IMR-90 (cell line): ENCODE measurements at regions not wholly inside any gene's neighbourhood (a gene's known extent, or its start where the extent isn't known, plus 50 kb on each side); places are given as distances from the start of the nearest gene placed in this dataset.

ENCODE experiments used
- ATAC-seq: fragments of 200-7000 bp; cut with Tn5 transposase; 2 replicates; pipeline ENCODE4 v1.9.1; 2020; ENCODE audit warnings: low read depth, mild to moderate bottlenecking, moderate library complexity
- BruUV-seq: library from RNA; stranded (reverse); fragments of 400-500 nt; replicated peaks from 2 replicates; lab custom pipeline; 2021; lab: Mats Ljungman, UMichigan
- CTCF ChIA-PET: fragments of 300-600 bp; formaldehyde crosslinking; extraction: SDS; loops from one replicate; lab custom pipeline; 2021; ENCODE audit warnings: antibody characterized with exemption; lab: Yijun Ruan, JAX
- POLR2A ChIA-PET: fragments of 300-600 bp; sonication (Branson Sonifier 250); formaldehyde crosslinking; loops from one replicate; lab custom pipeline; 2022; ENCODE audit warnings: antibody characterized with exemption; ENCODE audit not compliant: unreplicated experiment; lab: Charles Lee
- DNase-seq: peaks from one replicate; pipeline ENCODE4 v3.0.0; 2013
- H2AFZ ChIP-seq: replicated peaks from 2 replicates; pipeline ENCODE3; 2013; ENCODE audit warnings: low read length, mild to moderate bottlenecking; ENCODE audit not compliant: poor library complexity
- H2AK5ac ChIP-seq: 2 replicates; pipeline ENCODE4 v1.6.1; 2013; ENCODE audit warnings: low read depth, low read length, inconsistent platforms
- H2AK9ac ChIP-seq: replicated peaks from 2 replicates; pipeline ENCODE3; 2013; ENCODE audit warnings: mild to moderate bottlenecking, low read depth, low read length, moderate library complexity; ENCODE audit not compliant: poor library complexity
- H2BK120ac ChIP-seq: 2 replicates; pipeline ENCODE4 v1.6.1; 2013; ENCODE audit warnings: low read depth, low read length, inconsistent platforms
- H2BK15ac ChIP-seq: 3 replicates; pipeline ENCODE4 v1.6.1; 2013; ENCODE audit warnings: low read depth, low read length, inconsistent platforms
- H2BK20ac ChIP-seq: 2 replicates; pipeline ENCODE4 v1.6.1; 2013; ENCODE audit warnings: low read depth, mild to moderate bottlenecking, inconsistent platforms, low read length, moderate library complexity
- H2BK5ac ChIP-seq: 2 replicates; pipeline ENCODE4 v1.6.1; 2013; ENCODE audit warnings: mild to moderate bottlenecking, low read depth, low read length, inconsistent platforms; ENCODE audit not compliant: poor library complexity, severe bottlenecking
- H3K14ac ChIP-seq: replicated peaks from 2 replicates; pipeline ENCODE4 v1.6.1; 2013; ENCODE audit warnings: low read depth, low read length, inconsistent platforms
- H3K18ac ChIP-seq: 2 replicates; pipeline ENCODE4 v1.6.1; 2013; ENCODE audit warnings: low read depth, low read length, control low read depth
- H3K23ac ChIP-seq: 2 replicates; pipeline ENCODE4 v1.6.1; 2013; ENCODE audit warnings: low read depth, low read length, inconsistent platforms
- H3K27ac ChIP-seq: 2 replicates; pipeline ENCODE4 v1.5.1; 2013; ENCODE audit warnings: mild to moderate bottlenecking, control low read depth, low read length; ENCODE audit not compliant: insufficient read depth
- H3K27me3 ChIP-seq: 2 replicates; pipeline ENCODE4 v1.6.1; 2013; ENCODE audit warnings: low read length; ENCODE audit not compliant: control insufficient read depth, insufficient read depth
- H3K36me3 ChIP-seq: 2 replicates; pipeline ENCODE4 v1.6.1; 2013; ENCODE audit warnings: low read length, mixed read lengths; ENCODE audit not compliant: control insufficient read depth, insufficient read depth
- H3K4ac ChIP-seq: 2 replicates; pipeline ENCODE4 v1.6.1; 2013; ENCODE audit warnings: low read depth, low read length, inconsistent platforms
- H3K4me1 ChIP-seq: 2 replicates; pipeline ENCODE4 v1.6.1; 2013; ENCODE audit warnings: low read length, mixed read lengths; ENCODE audit not compliant: control insufficient read depth, insufficient read depth
- H3K4me2 ChIP-seq: 2 replicates; pipeline ENCODE4 v1.6.1; 2013; ENCODE audit warnings: low read depth, mild to moderate bottlenecking, control low read depth, low read length, moderate library complexity
- H3K4me3 ChIP-seq: 2 replicates; pipeline ENCODE4 v1.5.1; 2013; ENCODE audit warnings: low read depth, mild to moderate bottlenecking, control low read depth, low read length, moderate library complexity; ENCODE audit not compliant: insufficient read depth
- H3K56ac ChIP-seq: 2 replicates; pipeline ENCODE4 v1.6.1; 2013; ENCODE audit warnings: low read length, inconsistent platforms; ENCODE audit not compliant: insufficient read depth; ENCODE audit errors: extremely low read depth
- H3K79me1 ChIP-seq, 2 experiments: 2 replicates each; pipeline ENCODE4 v1.6.1; 2013; ENCODE audit warnings: low read length in 2 of 2, inconsistent platforms in 1 of 2, low read depth in 1 of 2
- H3K9ac ChIP-seq: 2 replicates; pipeline ENCODE4 v1.6.1; 2013; ENCODE audit warnings: low read depth, low read length, control low read depth
- H3K9me1 ChIP-seq: 2 replicates; pipeline ENCODE4 v1.6.1; 2013; ENCODE audit warnings: low read length, inconsistent platforms; ENCODE audit not compliant: insufficient read depth
- H3K9me3 ChIP-seq: 2 replicates; pipeline ENCODE4 v1.6.1; 2013; ENCODE audit warnings: low read length; ENCODE audit not compliant: control insufficient read depth, insufficient read depth
- H4K20me1 ChIP-seq: 2 replicates; pipeline ENCODE4 v1.6.1; 2013; ENCODE audit warnings: low read length, inconsistent platforms; ENCODE audit not compliant: insufficient read depth
- H4K5ac ChIP-seq: 2 replicates; pipeline ENCODE4 v1.6.1; 2013; ENCODE audit warnings: mild to moderate bottlenecking, low read depth, low read length, control low read depth
- H4K8ac ChIP-seq, 2 experiments: 2 replicates each; pipeline ENCODE4 v1.6.1; 2013; ENCODE audit warnings: low read depth in 2 of 2, low read length in 2 of 2, control low read depth in 1 of 2, inconsistent platforms in 1 of 2
- H4K91ac ChIP-seq: 2 replicates; pipeline ENCODE4 v1.6.1; 2013; ENCODE audit warnings: low read depth, low read length, inconsistent platforms; ENCODE audit not compliant: insufficient read depth
- BHLHE40 ChIP-seq: fragments of 150-350 bp; IDR thresholded peaks from 2 replicates; pipeline ENCODE4 v1.6.1; 2016; ENCODE audit warnings: mild to moderate bottlenecking, low read depth, low read length
- CTCF ChIP-seq: conservative IDR thresholded peaks from 2 replicates; pipeline ENCODE4 v1.5.1; 2012; ENCODE audit warnings: mild to moderate bottlenecking, low read depth, low read length, improper control_type of control experiment
- MAZ ChIP-seq: IDR thresholded peaks from 2 replicates; pipeline ENCODE4 v1.6.1; 2012; ENCODE audit warnings: low read depth, mild to moderate bottlenecking, low read length, improper control_type of control experiment, moderate library complexity, borderline replicate concordance
- MXI1 ChIP-seq: IDR thresholded peaks from 2 replicates; pipeline ENCODE4 v1.6.1; 2012; ENCODE audit warnings: low read depth, mild to moderate bottlenecking, low read length, moderate library complexity, borderline replicate concordance
- RAD21 ChIP-seq: IDR thresholded peaks from 2 replicates; pipeline ENCODE4 v1.6.1; 2012; ENCODE audit warnings: low read length, improper control_type of control experiment
- USF2 ChIP-seq: fragments of 150-350 bp; IDR thresholded peaks from 2 replicates; pipeline ENCODE4 v1.6.1; 2017; ENCODE audit warnings: mild to moderate bottlenecking, antibody characterized with exemption, low read length, low read depth
- WGBS, 2 experiments: methylation state at CpG; one replicate each; pipeline versions ENCODE4 v1.1.5 to v1.1.7; 2013; ENCODE audit warnings: missing lambda C conversion rate in 2 of 2; ENCODE audit not compliant: insufficient read length in 1 of 2; ENCODE audit errors: extremely low coverage in 2 of 2; 5-methylcytosine and 5-hydroxymethylcytosine counted together
- dilution Hi-C: fragments of 300-500 bp; cut with HindIII; formaldehyde crosslinking; loops from one replicate; pipeline ENCODE4 v1.14.3; 2018; ENCODE audit warnings: low sequenced_read_pairs; ENCODE audit not compliant: unreplicated experiment
- in situ Hi-C: fragments of 300-500 bp; cut with MboI; formaldehyde crosslinking; loops from 3 replicates; pipeline ENCODE4 v1.14.3; 2019; ENCODE audit warnings: low sequenced_read_pairs, inconsistent platforms, mixed read lengths
- intact Hi-C: fragments of 100-400 bp; cut with micrococcal nuclease; formaldehyde crosslinking; loops from 2 replicates; pipeline ENCODE4 v1.10.0; 2022

DNA sequence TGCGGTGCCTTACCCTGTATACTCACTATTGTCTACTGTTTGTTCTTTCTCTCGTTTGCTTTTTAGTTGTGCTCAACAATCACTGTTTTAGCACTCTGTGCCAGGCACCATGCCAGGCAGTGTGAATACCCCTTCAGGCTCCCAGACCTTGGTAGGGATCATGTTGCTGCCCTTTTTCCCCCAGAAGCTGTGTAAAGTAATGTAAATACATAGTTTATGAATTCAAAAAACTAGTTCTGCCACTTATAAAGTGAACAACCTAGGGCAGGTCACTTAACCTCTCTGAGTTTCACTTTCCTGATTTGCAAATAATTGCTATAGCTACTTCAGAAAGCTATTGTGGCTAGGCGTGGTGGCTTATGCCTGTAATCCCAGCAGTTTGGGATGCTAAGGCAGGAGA, 81.0 kb upstream of the CTSC start:
- ATAC-seq = no peak; the same call in 1 of the 2 replicates
- no CpG with 5 or more reads among the region's 3 CpGs for WGBS, 2 experiments
- H4K20me1 ChIP-seq = no peaks in the 10 kb centered on the region

More for the DNA sequence above, 81.0 kb upstream of the CTSC start:
- Histone ChIP-seq H2AK9ac (no peak overlapping the region), H3K23ac (no peak overlapping the region), H4K5ac (no peak overlapping the region), H3K18ac (peak overlapping the region; percentile 48; the same call in 1 of the 2 replicates), H2AFZ (no peak overlapping the region), H4K8ac (peak overlapping the region in 1 of 2 experiments; percentile 13; a peak in 1 of 4 replicates), H3K14ac (no peak overlapping the region), H3K56ac (no peak overlapping the region), H3K4me3 (no peak overlapping the region), H2AK5ac (peak overlapping the region; percentile 83; the same call in 1 of the 2 replicates), H2BK20ac (peak overlapping the region; percentile 57), H3K27me3 (no peaks in the 10 kb centered on the region), H2BK120ac (peak overlapping the region; percentile 65), H3K27ac (no peak overlapping the region), H3K79me1 (no peaks in the 10 kb centered on the region), H3K4me1 (peaks cover 19% of the 10 kb centered on the region), H2BK15ac (peak overlapping the region; percentile 86; the same call in 1 of the 3 replicates), H2BK5ac (no peak overlapping the region), H3K36me3 (no peaks in the 10 kb centered on the region), H3K9me1 (0 out of 2 replicates have a peak, but pooled peaks cover 3% of the 10 kb centered on the region), H3K9ac (no peak overlapping the region), H3K9me3 (no peaks in the 10 kb centered on the region), H4K91ac (peak overlapping the region; percentile 43), H3K4me2 (no peak overlapping the region), H3K4ac (0 out of 2 replicates have a peak overlapping the region, but pooled peaks have one; percentile 49)
- TF ChIP-seq MXI1 (no peak), USF2 (no peak), CTCF (no peak), BHLHE40 (no peak), MAZ (no peak), RAD21 (no peak)
- BruUV-seq = no TSS peak
- DNase-seq = no peak
- intact Hi-C loops = no loop called here
- in situ Hi-C loops = no loop called here
- ChIA-PET POLR2A (no interaction called here), CTCF (interaction anchor here (0.6 kb wide), 1 partner anchor 1196 kb away, joined by 7 read pairs; no protein-coding TSS in a partner anchor)
- dilution Hi-C loops = no loop called here
